Natural killer cell (primary cell): ENCODE measurements at regions not wholly inside any gene's neighbourhood (a gene's known extent, or its start where the extent isn't known, plus 50 kb on each side); places are given as distances from the start of the nearest gene placed in this dataset.
A peak's percentile ranks its signal among the peaks of the same experiment; 100 is the strongest.

Experiments
- ATAC-seq, 3 donors: fragments of 150-1000 bp in 2 of 3; fragments of 200-7000 bp in 1 of 3; cut with Tn5 transposase; 1 replicate in 1 of 3; 2 replicates in 2 of 3; pipeline ENCODE4 v1.10.0; 2021; ENCODE audit warnings: mild to moderate bottlenecking in 2 of 3, moderate library complexity in 2 of 3
- DNase-seq, 2 donors: peaks; one replicate each; pipeline versions ENCODE4 v3.0.0 to v3.0.0-alpha.2; 2013 to 2021; ENCODE audit warnings: mixed read lengths in 1 of 2
- H3K27ac ChIP-seq: one replicate; pipeline ENCODE4 v1.5.1; 2013; ENCODE audit warnings: mild to moderate bottlenecking, low read length
- H3K27me3 ChIP-seq: one replicate; pipeline ENCODE4 v1.6.1; 2013; ENCODE audit warnings: low read length; ENCODE audit not compliant: control insufficient read depth, insufficient read depth
- H3K36me3 ChIP-seq: one replicate; pipeline ENCODE4 v1.6.1; 2013; ENCODE audit warnings: low read length; ENCODE audit not compliant: control insufficient read depth, insufficient read depth
- H3K4me1 ChIP-seq: one replicate; pipeline ENCODE4 v1.6.1; 2013; ENCODE audit warnings: low read length; ENCODE audit not compliant: control insufficient read depth, insufficient read depth
- H3K4me3 ChIP-seq: one replicate; pipeline ENCODE4 v1.5.1; 2013; ENCODE audit warnings: low read length
- H3K9me3 ChIP-seq: one replicate; pipeline ENCODE4 v1.6.1; 2013; ENCODE audit warnings: low read length; ENCODE audit not compliant: control insufficient read depth, insufficient read depth
- H3K27ac Mint-ChIP-seq, 2 donors: one replicate each; pipeline ENCODE4 v1.8.0; 2022; ENCODE audit warnings: mild to moderate bottlenecking in 2 of 2, mixed read lengths in 2 of 2, moderate library complexity in 1 of 2
- H3K27me3 Mint-ChIP-seq, 2 donors: one replicate each; pipeline ENCODE4 v1.8.0; 2022; ENCODE audit warnings: low read depth in 2 of 2, mixed read lengths in 2 of 2
- H3K36me3 Mint-ChIP-seq: one replicate; pipeline ENCODE4 v1.8.0; 2022; ENCODE audit warnings: mixed read lengths
- H3K4me1 Mint-ChIP-seq, 2 donors: one replicate each; pipeline ENCODE4 v1.8.0; 2022; ENCODE audit warnings: mixed read lengths in 2 of 2
- H3K4me3 Mint-ChIP-seq: one replicate; pipeline ENCODE4 v1.8.0; 2022; ENCODE audit warnings: mild to moderate bottlenecking, moderate library complexity, mixed read lengths
- H3K9me3 Mint-ChIP-seq, 2 donors: one replicate each; pipeline ENCODE4 v1.8.0; 2022; ENCODE audit warnings: mixed read lengths in 2 of 2
- WGBS: methylation state at CpG from one replicate; pipeline ENCODE4 v1.1.7; 2013; ENCODE audit warnings: missing lambda C conversion rate; ENCODE audit not compliant: insufficient coverage; 5-methylcytosine and 5-hydroxymethylcytosine counted together
- intact Hi-C: fragments of 100-400 bp; cut with micrococcal nuclease; formaldehyde crosslinking; loops from one replicate; pipeline ENCODE4 v1.14.2; 2022
- TF ChIP-seq, protein P1 (sequence below): fragments of 200-600 bp; IDR thresholded peaks from one replicate; pipeline ENCODE4 v1.8.0; 2022; ENCODE audit warnings: antibody characterized with exemption

DNA sequence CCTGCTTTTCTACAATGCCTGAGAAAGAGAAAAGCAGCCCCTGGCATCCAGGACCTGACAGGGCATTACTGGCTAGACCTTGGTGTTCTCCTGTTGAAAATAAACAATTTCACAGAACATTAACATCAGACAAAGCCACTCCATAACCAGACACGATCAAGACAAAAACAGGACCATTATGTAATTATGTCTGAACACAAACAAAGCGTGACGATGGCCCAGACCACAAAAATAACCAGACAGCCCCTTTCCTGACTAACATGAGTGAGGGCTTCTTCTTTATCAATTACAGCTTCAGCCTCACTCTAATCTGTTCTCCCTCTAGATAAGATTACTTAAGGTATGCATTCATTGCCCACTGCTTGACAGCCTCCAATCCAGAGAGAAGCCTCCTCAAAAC, 172.7 kb upstream of the LMCD1 start:
- Mint-ChIP-seq H3K4me1 (peaks cover 36 to 40% of the 10 kb centered on the region in 2 donors), H3K27ac (peak overlapping the region; percentile 68 to 83), H3K4me3 (peak overlapping the region; percentile 18), H3K9me3 (no peaks in the 10 kb centered on the region), H3K36me3 (no peaks in the 10 kb centered on the region), H3K27me3 (no peaks in the 10 kb centered on the region)
- H3K27ac ChIP-seq, result peak overlapping the region; percentile 23
- 17% methylated on average over 3 of the region's 3 CpGs for WGBS
- H3K27me3 ChIP-seq, result no peaks in the 10 kb centered on the region
- ATAC-seq (peak in 2 of 3 donors; percentile 37 to 54), DNase-seq (peak in 1 of 2 donors; percentile 21)
- H3K36me3 ChIP-seq, result no peaks in the 10 kb centered on the region
- H3K4me3 ChIP-seq, result no peak overlapping the region
- TF ChIP-seq, protein P1, sequence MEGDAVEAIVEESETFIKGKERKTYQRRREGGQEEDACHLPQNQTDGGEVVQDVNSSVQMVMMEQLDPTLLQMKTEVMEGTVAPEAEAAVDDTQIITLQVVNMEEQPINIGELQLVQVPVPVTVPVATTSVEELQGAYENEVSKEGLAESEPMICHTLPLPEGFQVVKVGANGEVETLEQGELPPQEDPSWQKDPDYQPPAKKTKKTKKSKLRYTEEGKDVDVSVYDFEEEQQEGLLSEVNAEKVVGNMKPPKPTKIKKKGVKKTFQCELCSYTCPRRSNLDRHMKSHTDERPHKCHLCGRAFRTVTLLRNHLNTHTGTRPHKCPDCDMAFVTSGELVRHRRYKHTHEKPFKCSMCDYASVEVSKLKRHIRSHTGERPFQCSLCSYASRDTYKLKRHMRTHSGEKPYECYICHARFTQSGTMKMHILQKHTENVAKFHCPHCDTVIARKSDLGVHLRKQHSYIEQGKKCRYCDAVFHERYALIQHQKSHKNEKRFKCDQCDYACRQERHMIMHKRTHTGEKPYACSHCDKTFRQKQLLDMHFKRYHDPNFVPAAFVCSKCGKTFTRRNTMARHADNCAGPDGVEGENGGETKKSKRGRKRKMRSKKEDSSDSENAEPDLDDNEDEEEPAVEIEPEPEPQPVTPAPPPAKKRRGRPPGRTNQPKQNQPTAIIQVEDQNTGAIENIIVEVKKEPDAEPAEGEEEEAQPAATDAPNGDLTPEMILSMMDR, result no peak
- H3K4me1 ChIP-seq, result peaks cover 13% of the 10 kb centered on the region
- intact Hi-C loops, result no loop called here
- H3K9me3 ChIP-seq, result no peaks in the 10 kb centered on the region

DNA sequence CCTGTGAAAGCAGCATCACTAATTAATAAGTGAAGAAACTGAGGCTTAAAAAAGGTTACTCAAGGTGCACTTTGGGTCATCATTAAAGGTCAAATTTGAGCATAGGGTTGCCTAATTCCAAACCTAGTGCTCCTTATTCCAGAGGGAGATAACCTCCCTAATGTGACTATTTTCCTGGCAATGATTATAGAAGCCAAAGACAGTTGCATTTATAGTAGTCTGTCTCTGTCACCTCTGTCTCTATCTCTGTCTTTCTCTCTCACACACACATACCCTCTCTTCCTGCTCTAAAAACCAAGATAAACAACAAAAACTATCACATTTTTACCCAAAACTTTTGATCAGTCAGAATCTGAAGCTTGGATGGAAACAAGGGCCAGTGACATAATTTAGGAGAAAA, 172.0 kb upstream of the LMCD1 start:
- Histone ChIP-seq H3K27me3 (no peaks in the 10 kb centered on the region), H3K9me3 (no peaks in the 10 kb centered on the region), H3K4me3 (no peak overlapping the region), H3K36me3 (no peaks in the 10 kb centered on the region), H3K27ac (peak overlapping the region; percentile 23), H3K4me1 (peaks cover 13% of the 10 kb centered on the region)
- DNase-seq (no peak), ATAC-seq (peak in 1 of 3 donors; percentile 20)
- H3K27ac Mint-ChIP-seq, result peak overlapping the region; percentile 68 to 83
- H3K36me3 Mint-ChIP-seq, result no peaks in the 10 kb centered on the region
- H3K4me1 Mint-ChIP-seq, result peaks cover 36 to 40% of the 10 kb centered on the region in 2 donors
- H3K27me3 Mint-ChIP-seq, result no peaks in the 10 kb centered on the region
- TF ChIP-seq, protein P1, result no peak
- intact Hi-C loops, result no loop called here
- H3K4me3 Mint-ChIP-seq, result peak overlapping the region; percentile 38
- H3K9me3 Mint-ChIP-seq, result no peaks in the 10 kb centered on the region

DNA sequence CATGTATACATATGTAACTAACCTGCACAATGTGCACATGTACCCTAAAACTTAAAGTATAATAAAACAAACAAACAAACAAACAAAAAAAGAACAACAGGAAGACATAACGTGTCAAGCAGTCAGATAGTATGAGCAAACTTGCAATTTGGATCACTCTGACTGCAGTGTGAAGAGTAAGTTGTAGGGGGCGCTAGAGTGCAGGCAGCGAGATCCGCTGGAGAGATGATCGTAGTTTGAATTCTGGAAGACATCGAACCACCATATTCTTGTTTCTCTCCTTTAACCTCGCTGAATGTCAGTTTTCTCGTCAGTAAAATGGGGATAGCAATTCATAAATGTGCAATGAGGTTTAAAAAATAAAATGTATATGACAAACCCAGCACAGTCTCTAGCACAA, 165.2 kb upstream of the LMCD1 start:
- DNase-seq (peak in 1 of 2 donors; percentile 35), ATAC-seq (no peak)
- H3K36me3 Mint-ChIP-seq, result no peaks in the 10 kb centered on the region
- Histone ChIP-seq H3K4me1 (no peaks in the 10 kb centered on the region), H3K9me3 (no peaks in the 10 kb centered on the region), H3K4me3 (no peak overlapping the region), H3K27me3 (no peaks in the 10 kb centered on the region), H3K36me3 (no peaks in the 10 kb centered on the region), H3K27ac (no peak overlapping the region)
- H3K27ac Mint-ChIP-seq, result no peak overlapping the region
- H3K27me3 Mint-ChIP-seq, result no peaks in the 10 kb centered on the region
- intact Hi-C loops, result no loop called here
- TF ChIP-seq, protein P1, result no peak
- WGBS, result 95% methylated on average over 6 of the region's 8 CpGs
- peaks cover 0 to 12% of the 10 kb centered on the region in 2 donors for H3K4me1 Mint-ChIP-seq
- H3K4me3 Mint-ChIP-seq, result no peak overlapping the region
- H3K9me3 Mint-ChIP-seq, result no peaks in the 10 kb centered on the region

DNA sequence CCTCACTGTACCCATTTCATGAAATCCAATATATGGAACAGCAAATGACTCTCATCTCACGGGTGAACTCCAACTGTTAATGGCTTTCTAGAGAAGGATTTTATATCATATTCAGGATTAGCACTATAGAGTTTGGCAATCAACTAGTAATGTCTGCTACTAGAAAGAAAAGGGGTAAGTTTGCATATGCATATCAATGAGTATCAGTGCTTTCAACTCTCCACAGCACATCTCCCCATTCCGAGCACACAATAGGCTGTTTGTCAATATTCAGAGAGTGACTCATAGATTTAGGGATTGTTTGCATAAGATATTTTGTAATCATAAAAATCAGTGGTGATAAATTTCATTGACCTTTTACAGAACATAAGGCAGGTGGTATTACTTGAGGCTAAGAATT, 163.2 kb upstream of the LMCD1 start:
- WGBS, result no CpG with 5 or more reads among the region's 2 CpGs
- no peak overlapping the region for H3K4me3 Mint-ChIP-seq

More for the DNA sequence above, 163.2 kb upstream of the LMCD1 start:
- H3K27ac ChIP-seq, result no peak overlapping the region
- DNase-seq (no peak), ATAC-seq (no peak)
- no peaks in the 10 kb centered on the region for H3K36me3 Mint-ChIP-seq
- H3K4me3 ChIP-seq, result no peak overlapping the region
- H3K27ac Mint-ChIP-seq, result no peak overlapping the region
- no peaks in the 10 kb centered on the region for H3K36me3 ChIP-seq
- no peaks in the 10 kb centered on the region for H3K9me3 Mint-ChIP-seq
- intact Hi-C loops, result no loop called here
- no peaks in the 10 kb centered on the region for H3K4me1 ChIP-seq
- no peaks in the 10 kb centered on the region for H3K27me3 Mint-ChIP-seq
- no peaks in the 10 kb centered on the region for H3K9me3 ChIP-seq
- no peaks in the 10 kb centered on the region for H3K27me3 ChIP-seq
- TF ChIP-seq, protein P1, result no peak
- peaks cover 0 to 16% of the 10 kb centered on the region in 2 donors for H3K4me1 Mint-ChIP-seq
